Mucosa of rectum (tissue), 2 donors: ENCODE measurements at regions not wholly inside any gene's neighbourhood (a gene's known extent, or its start where the extent isn't known, plus 50 kb on each side); places are given as distances from the start of the nearest gene placed in this dataset.

Experiments
- H3K27ac ChIP-seq, 2 donors: one replicate each; pipeline ENCODE4 v1.7.0; 2013; ENCODE audit warnings: inconsistent platforms in 2 of 2, low read depth in 2 of 2, low read length in 2 of 2
- H3K27me3 ChIP-seq, 2 donors: one replicate each; pipeline ENCODE4 v1.7.0; 2013; ENCODE audit warnings: low read length in 2 of 2; ENCODE audit not compliant: control insufficient read depth in 2 of 2, insufficient read depth in 2 of 2
- H3K36me3 ChIP-seq, 2 donors: one replicate each; pipeline ENCODE4 v1.7.0; 2013; ENCODE audit warnings: low read length in 2 of 2; ENCODE audit not compliant: control insufficient read depth in 2 of 2, insufficient read depth in 2 of 2
- H3K4me1 ChIP-seq, 2 donors: one replicate each; pipeline ENCODE4 v1.7.0; 2013; ENCODE audit warnings: low read length in 2 of 2, mild to moderate bottlenecking in 1 of 2; ENCODE audit not compliant: control insufficient read depth in 2 of 2, insufficient read depth in 2 of 2
- H3K4me3 ChIP-seq, 2 donors: one replicate each; pipeline ENCODE4 v1.7.0; 2013; ENCODE audit warnings: low read length in 2 of 2
- H3K9ac ChIP-seq, 2 donors: one replicate each; pipeline ENCODE4 v1.7.0; 2013; ENCODE audit warnings: low read length in 2 of 2, low read depth in 1 of 2, mild to moderate bottlenecking in 1 of 2
- H3K9me3 ChIP-seq, 2 donors: one replicate each; pipeline ENCODE4 v1.7.0; 2013; ENCODE audit warnings: low read length in 2 of 2; ENCODE audit not compliant: control insufficient read depth in 2 of 2
- donor health status: healthy.
- donor health status: Normal muscosa, but diverticular disease.

DNA sequence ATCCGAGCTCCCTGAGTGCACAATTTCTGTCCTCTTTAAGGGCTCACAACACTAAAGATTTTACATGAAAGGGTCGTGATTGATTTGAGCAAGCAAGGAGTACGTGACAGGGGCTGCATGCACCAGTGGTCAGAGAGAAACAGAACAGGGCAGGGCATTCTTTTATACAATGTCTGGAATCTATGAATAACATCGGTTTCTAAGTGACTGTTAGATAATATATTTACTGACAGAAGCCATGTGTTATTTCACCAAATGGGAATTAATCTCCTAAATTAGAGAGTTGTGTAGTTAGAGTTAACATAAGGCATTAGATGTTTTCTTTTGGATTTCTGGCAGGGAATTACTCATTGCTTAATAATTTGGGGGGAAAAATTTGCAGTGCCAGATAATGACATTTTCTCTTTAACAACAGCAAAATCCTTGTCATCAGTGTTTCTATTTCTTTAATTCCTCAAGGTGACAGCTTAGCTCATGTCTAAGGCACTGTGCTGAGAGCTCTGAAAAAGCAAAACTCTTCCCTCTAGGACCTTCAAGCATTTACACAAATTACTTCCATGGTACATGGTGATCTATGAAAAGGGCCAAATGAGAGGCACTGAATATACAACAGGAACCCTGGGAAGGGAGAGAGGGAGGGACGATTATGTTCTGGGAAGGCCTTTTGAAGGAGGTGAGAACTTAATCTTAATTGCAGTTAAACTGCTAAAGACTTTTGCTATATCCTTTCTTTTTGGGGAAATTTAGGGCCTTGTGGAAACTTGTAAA is 145.0 kb downstream of the RTL3 start:
- H3K4me3 ChIP-seq = no peak overlapping the region
- no peak overlapping the region for H3K27ac ChIP-seq
- no peaks in the 10 kb centered on the region for H3K27me3 ChIP-seq
- no peaks in the 10 kb centered on the region for H3K9me3 ChIP-seq
- H3K9ac ChIP-seq = no peak overlapping the region
- H3K4me1 ChIP-seq = no peaks in the 10 kb centered on the region
- no peaks in the 10 kb centered on the region for H3K36me3 ChIP-seq

DNA sequence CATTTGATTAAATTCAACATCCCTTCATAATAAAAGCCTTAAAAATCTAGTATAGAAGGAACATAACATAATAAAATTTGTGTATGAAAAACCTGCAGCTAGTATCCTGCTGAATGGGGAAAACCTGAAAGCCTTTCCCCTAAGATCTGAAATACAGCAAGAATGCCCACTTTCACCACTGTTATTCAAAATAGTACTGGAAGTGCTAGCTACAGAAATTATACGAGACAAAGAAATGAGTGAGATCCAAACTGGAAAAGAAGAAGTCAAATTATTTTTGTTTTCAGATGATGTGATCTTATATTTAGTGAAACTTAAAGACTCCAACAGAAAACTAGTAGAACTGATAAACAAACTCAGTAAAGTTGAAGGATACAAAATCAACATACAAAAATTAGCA is 152.9 kb downstream of the RTL3 start:
- Histone ChIP-seq H3K4me3 (no peak overlapping the region), H3K4me1 (no peaks in the 10 kb centered on the region), H3K27ac (no peak overlapping the region), H3K27me3 (no peaks in the 10 kb centered on the region), H3K9ac (no peak overlapping the region), H3K9me3 (no peaks in the 10 kb centered on the region), H3K36me3 (no peaks in the 10 kb centered on the region)

DNA sequence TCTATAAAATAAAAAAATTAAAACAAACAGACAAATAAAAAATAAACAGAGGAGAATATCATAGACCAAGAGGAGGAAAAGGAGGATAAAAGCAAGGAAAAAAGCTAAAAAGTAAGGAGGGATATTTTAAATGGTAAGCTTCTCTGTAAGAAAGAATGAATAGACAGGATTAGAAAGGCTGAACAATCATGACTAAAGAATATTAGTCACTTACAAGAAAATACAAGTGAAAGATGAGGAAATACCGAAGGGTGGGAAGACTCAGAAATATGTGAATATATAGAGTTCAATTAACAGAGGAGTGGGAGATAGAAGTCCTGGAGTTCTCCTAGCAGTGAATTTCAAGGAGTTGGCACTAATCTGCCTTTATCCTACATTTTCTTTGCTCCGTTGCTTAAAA is 162.6 kb downstream of the RTL3 start:
- Histone ChIP-seq H3K4me3 (no peak overlapping the region), H3K27me3 (no peaks in the 10 kb centered on the region), H3K36me3 (no peaks in the 10 kb centered on the region), H3K9ac (no peak overlapping the region), H3K4me1 (no peaks in the 10 kb centered on the region), H3K9me3 (no peaks in the 10 kb centered on the region), H3K27ac (no peak overlapping the region)

DNA sequence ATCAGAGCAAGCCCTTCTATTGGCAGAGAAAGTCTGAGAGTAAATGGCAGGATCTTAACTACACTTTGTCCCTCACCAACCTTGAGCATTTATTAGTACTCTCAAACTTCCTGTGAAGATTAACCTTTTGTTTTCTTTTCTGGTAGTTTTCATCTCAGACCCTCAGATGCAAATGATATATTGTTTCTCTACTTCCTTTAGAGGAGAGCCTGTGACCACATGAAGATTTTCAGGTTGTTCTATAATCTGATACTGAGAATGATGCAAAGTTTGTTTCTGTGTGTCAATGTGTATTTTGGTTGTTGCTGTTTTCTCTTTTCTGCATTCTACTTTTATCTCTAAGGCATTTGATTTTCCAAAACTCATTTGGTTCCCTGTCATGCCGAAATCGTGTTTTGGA is 165.8 kb upstream of the CYSLTR1 start:
- no peak overlapping the region for H3K4me3 ChIP-seq
- H3K4me1 ChIP-seq = no peaks in the 10 kb centered on the region
- no peaks in the 10 kb centered on the region for H3K36me3 ChIP-seq
- no peak overlapping the region for H3K27ac ChIP-seq
- no peaks in the 10 kb centered on the region for H3K27me3 ChIP-seq
- no peaks in the 10 kb centered on the region for H3K9me3 ChIP-seq
- no peak overlapping the region for H3K9ac ChIP-seq

DNA sequence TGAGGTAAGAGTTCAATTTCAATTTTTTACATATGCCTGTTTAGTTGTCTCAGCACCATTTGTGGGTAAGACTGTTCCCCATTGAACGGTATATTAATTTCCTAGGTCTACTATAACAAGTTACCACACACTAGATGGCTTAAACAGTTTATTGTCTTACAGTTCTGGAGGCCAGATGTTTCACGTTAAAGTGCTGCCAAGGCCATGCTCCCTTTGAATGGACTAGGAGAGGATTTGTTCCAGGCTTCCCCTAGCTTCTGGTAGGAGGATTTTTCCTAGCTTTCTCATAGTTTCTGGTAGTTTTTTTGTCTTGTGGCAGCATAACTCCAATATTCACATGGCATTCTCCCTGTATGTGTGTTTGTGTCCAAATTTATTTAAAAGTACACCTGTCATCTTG is 149.3 kb upstream of the CYSLTR1 start:
- H3K36me3 ChIP-seq = no peaks in the 10 kb centered on the region
- H3K27ac ChIP-seq = no peak overlapping the region
- no peak overlapping the region for H3K4me3 ChIP-seq
- H3K9ac ChIP-seq = no peak overlapping the region
- H3K4me1 ChIP-seq = no peaks in the 10 kb centered on the region
- H3K9me3 ChIP-seq = no peaks in the 10 kb centered on the region
- no peaks in the 10 kb centered on the region for H3K27me3 ChIP-seq

DNA sequence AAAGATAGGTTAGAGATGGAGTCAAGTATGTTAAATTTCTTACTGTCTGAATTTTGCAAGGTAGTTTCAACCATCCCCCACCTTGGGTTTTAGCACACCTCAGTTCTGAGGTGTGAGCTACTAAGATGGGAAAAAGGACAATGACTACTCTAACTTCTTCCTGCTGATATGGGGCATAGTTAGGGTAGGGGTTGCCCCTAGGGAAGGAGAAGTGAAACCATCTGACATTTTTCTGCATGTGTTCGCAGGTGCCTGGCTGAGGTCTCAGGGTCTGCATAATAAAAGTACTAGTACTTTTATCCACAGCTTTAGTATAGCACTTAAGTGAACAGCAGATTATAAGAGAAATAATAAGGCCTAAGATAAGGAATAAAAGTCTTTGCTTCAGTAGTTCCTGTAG is 129.5 kb upstream of the CYSLTR1 start:
- Histone ChIP-seq H3K27me3 (no peaks in the 10 kb centered on the region), H3K4me1 (no peaks in the 10 kb centered on the region), H3K27ac (no peak overlapping the region), H3K9me3 (no peaks in the 10 kb centered on the region), H3K9ac (no peak overlapping the region), H3K36me3 (no peaks in the 10 kb centered on the region), H3K4me3 (no peak overlapping the region)

DNA sequence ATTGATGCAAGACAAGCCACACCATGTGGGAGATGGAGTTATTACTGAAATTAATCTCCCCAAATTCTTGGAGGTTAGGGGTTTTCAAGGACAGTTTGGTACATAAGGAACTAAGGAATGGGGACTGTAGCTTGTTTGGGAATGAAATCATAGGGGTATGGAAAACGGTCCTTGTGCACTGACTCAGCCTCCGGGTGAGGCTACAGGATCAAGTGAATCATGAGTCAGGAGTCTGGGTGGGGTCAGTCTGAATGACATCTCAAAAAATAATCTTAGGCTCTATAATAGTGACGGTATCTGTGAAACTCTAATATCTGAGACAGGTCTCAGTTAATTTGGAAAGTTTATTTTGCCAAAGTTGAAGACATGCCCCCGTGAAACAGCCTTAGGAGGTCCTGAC is 128.5 kb upstream of the CYSLTR1 start:
- no peaks in the 10 kb centered on the region for H3K27me3 ChIP-seq
- no peak overlapping the region for H3K27ac ChIP-seq
- H3K9me3 ChIP-seq = no peaks in the 10 kb centered on the region
- H3K4me3 ChIP-seq = no peak overlapping the region
- no peaks in the 10 kb centered on the region for H3K4me1 ChIP-seq
- no peak overlapping the region for H3K9ac ChIP-seq
- no peaks in the 10 kb centered on the region for H3K36me3 ChIP-seq

DNA sequence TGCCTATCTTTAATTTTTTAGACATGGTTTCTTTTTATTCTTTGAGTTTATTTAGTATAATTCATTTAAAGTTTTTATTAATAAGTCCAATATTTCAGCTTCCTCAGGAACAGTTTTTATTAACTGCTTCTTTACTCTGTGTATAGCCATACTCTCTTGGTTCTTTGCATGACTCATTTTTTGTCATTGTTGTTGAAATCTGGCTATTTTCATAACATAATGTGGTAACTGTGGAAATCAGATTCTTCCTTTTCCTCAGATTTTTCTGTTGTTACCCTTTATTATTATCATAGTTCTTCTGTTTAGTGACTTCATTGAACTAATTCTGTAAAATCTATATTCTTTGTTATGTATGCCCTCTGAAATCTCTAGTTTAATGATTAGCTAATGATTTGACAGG is 124.9 kb upstream of the CYSLTR1 start:
- H3K9me3 ChIP-seq = no peaks in the 10 kb centered on the region
- no peaks in the 10 kb centered on the region for H3K4me1 ChIP-seq
- H3K36me3 ChIP-seq = no peaks in the 10 kb centered on the region
- no peak overlapping the region for H3K27ac ChIP-seq
- no peaks in the 10 kb centered on the region for H3K27me3 ChIP-seq
- no peak overlapping the region for H3K9ac ChIP-seq
- no peak overlapping the region for H3K4me3 ChIP-seq

DNA sequence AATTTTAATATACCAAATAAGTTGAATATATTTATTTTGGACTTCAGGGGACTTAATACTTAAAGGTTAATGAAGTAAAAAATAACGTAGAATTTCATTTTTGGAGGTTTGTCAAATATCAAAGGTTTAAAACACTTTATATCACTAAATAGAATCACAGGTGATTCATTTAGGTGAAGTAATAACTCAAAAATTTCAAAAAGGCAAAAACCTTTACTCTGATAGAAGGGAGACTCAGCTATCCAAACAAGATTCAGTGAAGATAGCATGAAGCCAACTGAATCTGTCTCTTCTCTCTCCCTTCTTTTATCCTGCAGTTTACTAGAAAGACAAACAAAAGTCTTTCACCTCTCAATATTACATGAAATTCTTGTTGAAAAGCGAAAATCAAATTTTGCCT is 110.2 kb upstream of the CYSLTR1 start:
- Histone ChIP-seq H3K27me3 (no peaks in the 10 kb centered on the region), H3K4me3 (no peak overlapping the region), H3K27ac (no peak overlapping the region), H3K9me3 (no peaks in the 10 kb centered on the region), H3K36me3 (no peaks in the 10 kb centered on the region), H3K9ac (no peak overlapping the region), H3K4me1 (no peaks in the 10 kb centered on the region)

DNA sequence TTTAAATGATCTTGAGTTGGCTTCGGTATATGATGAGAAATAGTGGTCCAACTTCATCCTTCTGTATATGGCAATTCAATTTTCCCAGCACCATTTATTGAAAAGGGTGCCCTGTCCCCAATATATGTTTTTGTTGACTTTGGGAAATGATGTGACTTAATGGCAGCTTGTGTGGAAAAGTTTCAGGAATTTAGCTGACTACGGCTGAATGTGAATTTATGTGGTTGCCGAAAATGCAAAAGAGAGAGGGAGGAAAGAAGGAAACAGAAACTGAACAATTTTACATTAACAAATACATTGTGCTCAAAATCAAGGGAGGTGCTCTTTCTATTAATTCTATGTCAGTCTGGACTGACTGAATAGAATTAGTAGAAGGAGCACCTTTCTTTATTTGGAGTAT is 101.8 kb upstream of the CYSLTR1 start:
- H3K9ac ChIP-seq = no peak overlapping the region
- H3K27ac ChIP-seq = no peak overlapping the region
- no peaks in the 10 kb centered on the region for H3K27me3 ChIP-seq
- H3K4me3 ChIP-seq = no peak overlapping the region
- H3K4me1 ChIP-seq = no peaks in the 10 kb centered on the region
- no peaks in the 10 kb centered on the region for H3K36me3 ChIP-seq
- no peaks in the 10 kb centered on the region for H3K9me3 ChIP-seq

DNA sequence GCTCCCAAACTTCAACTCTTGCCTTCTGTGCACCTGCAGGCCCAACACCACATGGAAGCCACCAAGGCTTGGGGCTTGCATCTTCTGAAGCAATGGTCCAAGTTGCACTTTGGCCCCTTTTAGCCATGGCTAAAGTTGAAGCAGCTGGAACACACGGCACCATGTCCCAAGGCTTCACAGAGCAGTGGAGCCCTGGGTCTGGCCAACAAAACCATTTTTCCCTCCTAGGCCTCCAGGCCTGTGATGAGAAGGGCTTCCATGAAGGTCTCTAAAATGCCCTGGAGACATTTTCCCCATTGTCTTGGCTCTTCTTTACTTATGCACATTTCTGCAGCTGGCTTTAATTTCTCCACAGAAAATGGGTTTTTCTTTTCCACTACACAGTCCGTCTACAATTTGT is 61.3 kb upstream of the CYSLTR1 start:
- Histone ChIP-seq H3K4me1 (no peaks in the 10 kb centered on the region), H3K27me3 (no peaks in the 10 kb centered on the region), H3K4me3 (no peak overlapping the region), H3K9me3 (peaks cover 0 to 2% of the 10 kb centered on the region in 2 donors), H3K9ac (no peak overlapping the region), H3K27ac (no peak overlapping the region), H3K36me3 (no peaks in the 10 kb centered on the region)
